Keratinocyte (primary cell): ENCODE measurements at regions not wholly inside any gene's neighbourhood (a gene's known extent, or its start where the extent isn't known, plus 50 kb on each side); places are given as distances from the start of the nearest gene placed in this dataset.

Source experiments
- DNase-seq: peaks from one replicate; pipeline ENCODE4 v3.0.0-alpha.2; 2011; ENCODE audit warnings: low read depth, missing footprints, low spot score
- FAIRE-seq: peaks from 2 replicates; lab custom pipeline; 2011; peaks lifted over from hg19 to GRCh38; lab: Jason Lieb, UNC
- H2AFZ ChIP-seq: 2 replicates; pipeline ENCODE4 v1.6.0; 2012; ENCODE audit warnings: low read length, control low read depth, inconsistent platforms; ENCODE audit not compliant: control insufficient read depth
- H3K27ac ChIP-seq: 2 replicates; pipeline ENCODE4 v1.5.1; 2011; ENCODE audit warnings: low read length; ENCODE audit not compliant: control insufficient read depth, insufficient read depth
- H3K27me3 ChIP-seq: 3 replicates; pipeline ENCODE4 v1.6.0; 2011; ENCODE audit warnings: low read length; ENCODE audit not compliant: control insufficient read depth, insufficient read depth; ENCODE audit errors: extremely low read depth
- H3K36me3 ChIP-seq, 2 experiments: 2 replicates in 1 of 2; 3 replicates in 1 of 2; pipeline ENCODE4 v1.5.1; 2011; ENCODE audit warnings: low read length in 2 of 2, mild to moderate bottlenecking in 1 of 2; ENCODE audit not compliant: control insufficient read depth in 2 of 2, insufficient read depth in 2 of 2; ENCODE audit errors: extremely low read depth in 1 of 2
- H3K4me1 ChIP-seq: 3 replicates; pipeline ENCODE4 v1.5.1; 2011; ENCODE audit warnings: low read length; ENCODE audit not compliant: control insufficient read depth, insufficient read depth; ENCODE audit errors: extremely low read depth
- H3K4me2 ChIP-seq: 3 replicates; pipeline ENCODE4 v1.6.0; 2011; ENCODE audit warnings: low read depth, low read length; ENCODE audit not compliant: control insufficient read depth, insufficient read depth; ENCODE audit errors: extremely low read depth
- H3K4me3 ChIP-seq, 3 experiments: fragments of 200-600 bp in 1 of 3; sonication (generic) in 1 of 3; 2 replicates in 2 of 3; 3 replicates in 1 of 3; pipeline ENCODE4 v1.5.1; 2011 to 2016; ENCODE audit warnings: low read length in 3 of 3, mild to moderate bottlenecking in 3 of 3, control low read depth in 2 of 3, inconsistent platforms in 1 of 3, low read depth in 1 of 3, mixed read lengths in 1 of 3, mixed run types in 1 of 3, moderate library complexity in 1 of 3; ENCODE audit not compliant: control insufficient read depth in 2 of 3, insufficient read depth in 2 of 3; ENCODE audit errors: extremely low read depth in 1 of 3
- H3K79me2 ChIP-seq: 2 replicates; pipeline ENCODE4 v1.6.0; 2012; ENCODE audit warnings: low read length; ENCODE audit not compliant: control insufficient read depth, insufficient read depth
- H3K9ac ChIP-seq: 3 replicates; pipeline ENCODE4 v1.6.0; 2011; ENCODE audit warnings: low read length; ENCODE audit not compliant: control insufficient read depth, insufficient read depth; ENCODE audit errors: extremely low read depth
- H3K9me1 ChIP-seq: 3 replicates; pipeline ENCODE4 v1.6.0; 2011; ENCODE audit warnings: low read length; ENCODE audit not compliant: control insufficient read depth, insufficient read depth; ENCODE audit errors: extremely low read depth
- H3K9me3 ChIP-seq: 2 replicates; pipeline ENCODE4 v1.5.1; 2012; ENCODE audit warnings: low read depth, low read length; ENCODE audit not compliant: control insufficient read depth
- H4K20me1 ChIP-seq: 3 replicates; pipeline ENCODE4 v1.6.0; 2011; ENCODE audit warnings: low read length; ENCODE audit not compliant: control insufficient read depth, insufficient read depth; ENCODE audit errors: extremely low read depth
- CTCF ChIP-seq, 3 experiments: IDR thresholded peaks in 1 of 3; conservative IDR thresholded peaks in 1 of 3; optimal IDR thresholded peaks in 1 of 3; 2 replicates in 2 of 3; 3 replicates in 1 of 3; pipeline versions ENCODE3 to v1.5.1; 2011; ENCODE audit warnings: low read length in 3 of 3, mild to moderate bottlenecking in 3 of 3, moderate library complexity in 2 of 3, control low read depth in 1 of 3, inconsistent platforms in 1 of 3; ENCODE audit not compliant: insufficient read depth in 2 of 3; ENCODE audit errors: extremely low read depth in 1 of 3
- EZH2 ChIP-seq: IDR thresholded peaks from one replicate; pipeline ENCODE4 v1.6.1; 2012; ENCODE audit warnings: inconsistent platforms, mild to moderate bottlenecking, low read length, moderate library complexity
- dilution Hi-C: fragments of 300-500 bp; cut with MboI; formaldehyde crosslinking; loops from one replicate; pipeline ENCODE4 v1.7.0; 2020; ENCODE audit warnings: low sequenced_read_pairs; ENCODE audit not compliant: extremely low pct_ligation_motif_present

DNA sequence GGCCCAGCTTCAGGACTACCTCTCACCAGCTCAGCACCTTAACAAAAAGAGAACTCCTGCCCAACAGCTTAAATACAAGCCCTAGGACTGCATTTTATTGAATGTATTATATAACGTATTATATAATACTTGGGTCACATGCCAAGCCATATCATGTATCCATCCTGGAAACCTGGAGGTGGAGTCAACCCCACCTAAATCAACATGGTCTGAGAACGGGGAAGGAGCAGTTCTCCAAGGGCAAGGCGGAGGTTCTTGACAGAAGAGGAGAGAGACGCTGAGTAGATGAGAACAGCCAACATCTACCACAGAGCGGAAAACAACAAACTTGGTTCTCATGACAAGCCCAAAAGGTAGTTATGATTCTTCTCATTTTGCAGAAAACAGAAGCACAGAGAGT lies 163.4 kb downstream of the FGF18 start:
- Histone ChIP-seq H3K9ac (no peak overlapping the region), H3K4me1 (no peaks in the 10 kb centered on the region), H3K9me3 (no peaks in the 10 kb centered on the region), H3K9me1 (no peaks in the 10 kb centered on the region), H4K20me1 (no peaks in the 10 kb centered on the region), H2AFZ (no peak overlapping the region), H3K27me3 (peaks cover 33% of the 10 kb centered on the region), H3K79me2 (no peaks in the 10 kb centered on the region), H3K36me3 (no peaks in the 10 kb centered on the region), H3K27ac (no peak overlapping the region), H3K4me2 (no peak overlapping the region), H3K4me3 (no peak overlapping the region)
- TF ChIP-seq EZH2 (no peak), CTCF (optimal IDR thresholded peaks at IDR 0.05 in 1 of 3, IDR thresholded peaks at IDR 0.05 in 1 of 3, conservative IDR thresholded peaks at IDR 0.05 in 1 of 3; ENCODE audit: extremely low read depth in 1 of 3, insufficient read depth in 2 of 3, low read length in 3 of 3) (no peak)
- dilution Hi-C loops: no loop called here
- DNase-seq (no peak), FAIRE-seq (no peak)

GRCh38 chr5:171585981-171586380 lies 166.5 kb downstream of the FGF18 start:
- H3K79me2 ChIP-seq: no peaks in the 10 kb centered on the region
- no peak for FAIRE-seq

More at GRCh38 chr5:171585981-171586380, 166.5 kb downstream of the FGF18 start:
- Histone ChIP-seq H3K9ac (no peak overlapping the region), H3K4me3 (no peak overlapping the region), H3K27ac (no peak overlapping the region), H2AFZ (no peak overlapping the region), H3K36me3 (no peaks in the 10 kb centered on the region), H3K9me1 (no peaks in the 10 kb centered on the region), H3K4me1 (no peaks in the 10 kb centered on the region), H3K4me2 (no peak overlapping the region), H4K20me1 (no peaks in the 10 kb centered on the region), H3K27me3 (peaks cover 21% of the 10 kb centered on the region), H3K9me3 (no peaks in the 10 kb centered on the region)
- dilution Hi-C loops: no loop called here
- no peak for DNase-seq
- TF ChIP-seq CTCF (optimal IDR thresholded peaks at IDR 0.05 in 1 of 3, IDR thresholded peaks at IDR 0.05 in 1 of 3, conservative IDR thresholded peaks at IDR 0.05 in 1 of 3; ENCODE audit: extremely low read depth in 1 of 3, insufficient read depth in 2 of 3, low read length in 3 of 3) (no peak), EZH2 (no peak)
